GM18519 (cell line): ENCODE measurements at regions not wholly inside any gene's neighbourhood (a gene's known extent, or its start where the extent isn't known, plus 50 kb on each side); places are given as distances from the start of the nearest gene placed in this dataset.

Experiments
- ATAC-seq: cut with Tn5 transposase; IDR thresholded peaks from one replicate; pipeline ENCODE4 v1.9.1; 2021; ENCODE audit warnings: mild to moderate bottlenecking, moderate library complexity; ENCODE audit not compliant: unreplicated experiment, low FRiP score

- no peak for ATAC-seq
Measured at GRCh38 chr13:111039735-111040134, 75.4 kb upstream of the ARHGEF7 start.

- no peak for ATAC-seq
Measured at GRCh38 chr13:111038887-111039286, 76.2 kb upstream of the ARHGEF7 start.

- no peak for ATAC-seq
Measured at GRCh38 chr13:111037927-111038326, 77.2 kb upstream of the ARHGEF7 start.

GRCh38 chr13:111036665-111037064 lies 78.4 kb upstream of the ARHGEF7 start:
- no peak for ATAC-seq

GRCh38 chr13:111035861-111036260 lies 79.2 kb upstream of the ARHGEF7 start:
- no peak for ATAC-seq

- ATAC-seq = no peak
Measured at GRCh38 chr13:111034811-111035210, 80.3 kb upstream of the ARHGEF7 start.

- ATAC-seq = no peak
Measured at GRCh38 chr13:111033172-111034130, 81.7 kb upstream of the ARHGEF7 start.

- ATAC-seq = no peak
Measured at GRCh38 chr13:111031531-111031961, 83.6 kb upstream of the ARHGEF7 start.

- ATAC-seq = no peak
Measured at GRCh38 chr13:111029957-111030609, 85.0 kb upstream of the ARHGEF7 start.

- no peak for ATAC-seq
Measured at GRCh38 chr13:111027458-111028439, 87.4 kb upstream of the ARHGEF7 start.

GRCh38 chr13:111025310-111025709 lies 89.8 kb upstream of the ARHGEF7 start:
- ATAC-seq = no peak

GRCh38 chr13:111022886-111023285 lies 92.2 kb upstream of the ARHGEF7 start:
- no peak for ATAC-seq

- ATAC-seq = no peak
Measured at GRCh38 chr13:111022241-111022640, 92.9 kb upstream of the ARHGEF7 start.

- no peak for ATAC-seq
Measured at GRCh38 chr13:111021270-111021669, 93.8 kb upstream of the ARHGEF7 start.

- ATAC-seq = no peak
Measured at GRCh38 chr13:111020546-111020945, 94.6 kb upstream of the ARHGEF7 start.

GRCh38 chr13:111020021-111020420 lies 95.1 kb upstream of the ARHGEF7 start:
- no peak for ATAC-seq

GRCh38 chr13:111017755-111018459 lies 97.2 kb upstream of the ARHGEF7 start:
- no peak for ATAC-seq

GRCh38 chr13:111013196-111013595 lies 98.3 kb upstream of the ANKRD10 start:
- ATAC-seq = no peak

- ATAC-seq = no peak
Measured at GRCh38 chr13:111011899-111012298, 97.0 kb upstream of the ANKRD10 start.

- ATAC-seq = no peak
Measured at GRCh38 chr13:111008351-111008750, 93.5 kb upstream of the ANKRD10 start.
